HG03439 (cell line): ENCODE measurements at regions not wholly inside any gene's neighbourhood (a gene's known extent, or its start where the extent isn't known, plus 50 kb on each side); places are given as distances from the start of the nearest gene placed in this dataset.

ENCODE experiments used
- ATAC-seq: cut with Tn5 transposase; IDR thresholded peaks from one replicate; pipeline ENCODE4 v1.9.1; 2021; ENCODE audit warnings: mild to moderate bottlenecking, moderate library complexity; ENCODE audit not compliant: unreplicated experiment

GRCh38 chr18:25727281-25727985 lies 363.0 kb downstream of the SS18 start:
- no peak for ATAC-seq

- ATAC-seq: no peak
These were observed 364.1 kb downstream of the SS18 start for GRCh38 chr18:25726298-25726697.

- no peak for ATAC-seq
These were observed 364.9 kb downstream of the SS18 start for GRCh38 chr18:25725501-25725900.

GRCh38 chr18:25724997-25725396 lies 365.4 kb downstream of the SS18 start:
- no peak for ATAC-seq

GRCh38 chr18:25724121-25724520 lies 366.3 kb downstream of the SS18 start:
- no peak for ATAC-seq

GRCh38 chr18:25713103-25713502 lies 361.1 kb upstream of the ZNF521 start:
- no peak for ATAC-seq

- no peak for ATAC-seq
These were observed 359.0 kb upstream of the ZNF521 start for GRCh38 chr18:25710981-25711380.

- no peak for ATAC-seq
These were observed 353.7 kb upstream of the ZNF521 start for GRCh38 chr18:25705650-25706049.

GRCh38 chr18:25704494-25704893 lies 352.5 kb upstream of the ZNF521 start:
- no peak for ATAC-seq

GRCh38 chr18:25704071-25704470 lies 352.1 kb upstream of the ZNF521 start:
- no peak for ATAC-seq

- no peak for ATAC-seq
These were observed 349.9 kb upstream of the ZNF521 start for GRCh38 chr18:25701821-25702220.

- ATAC-seq: no peak
These were observed 335.1 kb upstream of the ZNF521 start for GRCh38 chr18:25686960-25687500.

- ATAC-seq: no peak
These were observed 333.1 kb upstream of the ZNF521 start for GRCh38 chr18:25685088-25685487.

- ATAC-seq: no peak
These were observed 327.5 kb upstream of the ZNF521 start for GRCh38 chr18:25679491-25679890.

- no peak for ATAC-seq
These were observed 326.3 kb upstream of the ZNF521 start for GRCh38 chr18:25678221-25678620.

GRCh38 chr18:25675123-25675850 lies 323.3 kb upstream of the ZNF521 start:
- no peak for ATAC-seq

- no peak for ATAC-seq
These were observed 322.2 kb upstream of the ZNF521 start for GRCh38 chr18:25674183-25674582.

GRCh38 chr18:25672490-25672889 lies 320.5 kb upstream of the ZNF521 start:
- no peak for ATAC-seq

- ATAC-seq: no peak
These were observed 317.8 kb upstream of the ZNF521 start for GRCh38 chr18:25669741-25670140.

GRCh38 chr18:25662272-25662671 lies 310.3 kb upstream of the ZNF521 start:
- no peak for ATAC-seq

GRCh38 chr18:25661831-25662230 lies 309.9 kb upstream of the ZNF521 start:
- ATAC-seq: no peak

- no peak for ATAC-seq
These were observed 307.6 kb upstream of the ZNF521 start for GRCh38 chr18:25659541-25659940.
